Activated B cell treated with CpG ODN at 0.5 μM for 24 hours (primary cell): ENCODE measurements at regions not wholly inside any gene's neighbourhood (a gene's known extent, or its start where the extent isn't known, plus 50 kb on each side); places are given as distances from the start of the nearest gene placed in this dataset.

Source experiments
- ATAC-seq: fragments of 200-7000 bp; cut with Tn5 transposase; one replicate; pipeline ENCODE4 v1.10.0; 2021; ENCODE audit warnings: low read depth, mild to moderate bottlenecking, moderate library complexity
- CTCF ChIA-PET: fragments of 350-600 bp; sonication (Branson Sonifier 250); formaldehyde crosslinking; loops from one replicate; lab custom pipeline; 2021; ENCODE audit warnings: antibody characterized with exemption; lab: Charles Lee
- POLR2A ChIA-PET: fragments of 350-600 bp; sonication (Branson Sonifier 250); formaldehyde crosslinking; loops from one replicate; lab custom pipeline; 2021; ENCODE audit warnings: antibody characterized with exemption; lab: Charles Lee
- DNase-seq: peaks from one replicate; pipeline ENCODE4 v3.0.0; 2022
- H3K27ac Mint-ChIP-seq: one replicate; pipeline ENCODE4 v1.8.0; 2020; ENCODE audit warnings: mixed read lengths
- H3K27me3 Mint-ChIP-seq: one replicate; pipeline ENCODE4 v1.8.0; 2021; ENCODE audit warnings: mixed read lengths
- H3K36me3 Mint-ChIP-seq: one replicate; pipeline ENCODE4 v1.8.0; 2021; ENCODE audit warnings: low read depth, mixed read lengths
- H3K4me1 Mint-ChIP-seq: one replicate; pipeline ENCODE4 v1.8.0; 2021; ENCODE audit warnings: mixed read lengths
- H3K4me3 Mint-ChIP-seq: one replicate; pipeline ENCODE4 v1.8.0; 2020; ENCODE audit warnings: mild to moderate bottlenecking, mixed read lengths
- H3K9me3 Mint-ChIP-seq: one replicate; pipeline ENCODE4 v1.8.0; 2020; ENCODE audit warnings: mixed read lengths
- intact Hi-C: fragments of 100-400 bp; cut with micrococcal nuclease; formaldehyde crosslinking; loops from one replicate; pipeline ENCODE4 v1.15.1; 2024
- TF ChIP-seq, protein P1 (sequence below): fragments of 200-600 bp; IDR thresholded peaks from one replicate; pipeline ENCODE4 v1.8.0; 2022; ENCODE audit warnings: antibody characterized with exemption, mild to moderate bottlenecking

GRCh38 chr14:101616202-101616601 is 54.9 kb downstream of the DIO3 start:
- ATAC-seq = no peak
- peaks cover 23% of the 10 kb centered on the region for H3K27me3 Mint-ChIP-seq
- H3K4me1 Mint-ChIP-seq = no peaks in the 10 kb centered on the region

GRCh38 chr14:101619484-101619883 is 58.2 kb downstream of the DIO3 start:
- Mint-ChIP-seq H3K4me3 (no peak overlapping the region), H3K27ac (no peak overlapping the region), H3K9me3 (no peaks in the 10 kb centered on the region), H3K27me3 (peaks cover 6% of the 10 kb centered on the region), H3K36me3 (no peaks in the 10 kb centered on the region), H3K4me1 (no peaks in the 10 kb centered on the region)
- POLR2A ChIA-PET = no interaction called here
- TF ChIP-seq, protein P1, sequence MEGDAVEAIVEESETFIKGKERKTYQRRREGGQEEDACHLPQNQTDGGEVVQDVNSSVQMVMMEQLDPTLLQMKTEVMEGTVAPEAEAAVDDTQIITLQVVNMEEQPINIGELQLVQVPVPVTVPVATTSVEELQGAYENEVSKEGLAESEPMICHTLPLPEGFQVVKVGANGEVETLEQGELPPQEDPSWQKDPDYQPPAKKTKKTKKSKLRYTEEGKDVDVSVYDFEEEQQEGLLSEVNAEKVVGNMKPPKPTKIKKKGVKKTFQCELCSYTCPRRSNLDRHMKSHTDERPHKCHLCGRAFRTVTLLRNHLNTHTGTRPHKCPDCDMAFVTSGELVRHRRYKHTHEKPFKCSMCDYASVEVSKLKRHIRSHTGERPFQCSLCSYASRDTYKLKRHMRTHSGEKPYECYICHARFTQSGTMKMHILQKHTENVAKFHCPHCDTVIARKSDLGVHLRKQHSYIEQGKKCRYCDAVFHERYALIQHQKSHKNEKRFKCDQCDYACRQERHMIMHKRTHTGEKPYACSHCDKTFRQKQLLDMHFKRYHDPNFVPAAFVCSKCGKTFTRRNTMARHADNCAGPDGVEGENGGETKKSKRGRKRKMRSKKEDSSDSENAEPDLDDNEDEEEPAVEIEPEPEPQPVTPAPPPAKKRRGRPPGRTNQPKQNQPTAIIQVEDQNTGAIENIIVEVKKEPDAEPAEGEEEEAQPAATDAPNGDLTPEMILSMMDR = no peak
- CTCF ChIA-PET = no interaction called here
- ATAC-seq (no peak), DNase-seq (no peak)
- intact Hi-C loops = no loop called here

More at GRCh38 chr14:101616202-101616601, 54.9 kb downstream of the DIO3 start:
- no peak for DNase-seq
- Mint-ChIP-seq H3K27ac (no peak overlapping the region), H3K36me3 (no peaks in the 10 kb centered on the region), H3K9me3 (no peaks in the 10 kb centered on the region), H3K4me3 (no peak overlapping the region)
- ChIA-PET POLR2A (no interaction called here), CTCF (no interaction called here)
- TF ChIP-seq, protein P1 = no peak
- intact Hi-C loops = no loop called here

DNA sequence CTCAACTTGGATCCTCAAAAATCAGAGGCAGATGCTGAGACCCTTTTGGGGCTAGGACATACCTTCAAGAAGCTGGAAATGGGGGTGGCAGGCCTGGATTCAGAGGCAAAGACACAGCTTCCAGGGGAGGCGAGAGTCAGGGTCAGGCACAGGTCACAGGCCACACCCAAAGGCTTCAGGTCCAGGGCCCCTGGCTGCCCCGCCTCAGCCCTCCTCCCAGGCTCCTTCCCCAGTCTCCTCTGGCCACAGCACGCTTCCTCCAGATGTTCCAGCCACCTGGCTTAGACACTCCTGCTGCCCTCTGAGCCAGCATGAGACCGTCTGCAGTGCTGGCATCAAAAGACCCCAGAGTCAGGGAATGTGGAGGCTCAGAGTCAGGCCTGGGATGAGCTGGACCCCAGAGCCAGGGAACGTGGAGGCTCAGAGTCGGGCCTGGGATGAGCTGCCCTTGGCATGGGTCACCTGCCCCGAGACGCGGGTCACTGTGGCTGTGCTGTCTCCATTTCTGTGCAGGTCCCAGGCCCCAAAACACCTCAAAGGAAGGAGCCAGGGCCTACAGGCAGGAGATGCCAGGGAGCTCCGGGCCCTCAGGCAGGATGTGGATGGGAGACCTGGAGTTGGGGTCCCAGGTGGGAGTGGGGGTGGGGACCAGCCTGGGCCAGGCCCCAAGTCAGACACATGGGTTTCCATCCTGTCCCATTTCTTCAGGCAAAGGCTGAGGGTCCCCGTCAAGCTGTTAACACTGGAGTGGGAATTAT is 58.9 kb downstream of the DIO3 start:
- DNase-seq (no peak), ATAC-seq (no peak)
- TF ChIP-seq, protein P1 = no peak
- ChIA-PET POLR2A (no interaction called here), CTCF (no interaction called here)
- Mint-ChIP-seq H3K27ac (no peak overlapping the region), H3K4me1 (no peaks in the 10 kb centered on the region), H3K4me3 (no peak overlapping the region), H3K9me3 (no peaks in the 10 kb centered on the region), H3K36me3 (no peaks in the 10 kb centered on the region), H3K27me3 (peaks cover 4% of the 10 kb centered on the region)
- intact Hi-C loops = no loop called here

- DNase-seq = no peak
- intact Hi-C loops = no loop called here
- Mint-ChIP-seq H3K9me3 (no peaks in the 10 kb centered on the region), H3K4me3 (no peak overlapping the region), H3K36me3 (no peaks in the 10 kb centered on the region), H3K27me3 (peaks cover 4% of the 10 kb centered on the region), H3K4me1 (no peaks in the 10 kb centered on the region), H3K27ac (no peak overlapping the region)
- ChIA-PET CTCF (no interaction called here), POLR2A (no interaction called here)
- no peak for ATAC-seq
- TF ChIP-seq, protein P1 = no peak
These were observed 59.8 kb downstream of the DIO3 start for GRCh38 chr14:101620821-101621785.
